HEK293 (cell line): ENCODE measurements at regions not wholly inside any gene's neighbourhood (a gene's known extent, or its start where the extent isn't known, plus 50 kb on each side); places are given as distances from the start of the nearest gene placed in this dataset.

Experiments
- ATF2 ChIP-seq: fragments of 450-650 bp; formaldehyde crosslinking; IDR thresholded peaks from 2 replicates; pipeline ENCODE4 v1.5.1; 2016; ENCODE audit warnings: missing biosample characterization, missing genetic modification characterization, low read depth
- CTCF ChIP-seq: fragments of 450-650 bp; formaldehyde crosslinking; IDR thresholded peaks from 2 replicates; pipeline ENCODE4 v1.5.1; 2016; ENCODE audit warnings: missing biosample characterization, missing genetic modification characterization
- ZBTB10 ChIP-seq: fragments of 450-650 bp; formaldehyde crosslinking; IDR thresholded peaks from 2 replicates; pipeline ENCODE4 v1.5.1; 2016; ENCODE audit warnings: missing biosample characterization, missing genetic modification characterization
- ZBTB7A ChIP-seq: fragments of 450-650 bp; formaldehyde crosslinking; IDR thresholded peaks from 2 replicates; pipeline ENCODE4 v1.5.1; 2016; ENCODE audit warnings: low read depth, missing biosample characterization, missing genetic modification characterization
- ZNF274 ChIP-seq, 2 experiments: fragments of 200-500 bp in 1 of 2; fragments of 450-650 bp in 1 of 2; sonication (Bioruptor generic) in 1 of 2; formaldehyde crosslinking in 1 of 2; IDR thresholded peaks; 2 replicates each; pipeline versions ENCODE4 v1.5.1 to v1.6.1; 2014 to 2016; ENCODE audit warnings: borderline replicate concordance in 1 of 2, inconsistent platforms in 1 of 2, low read length in 1 of 2, missing biosample characterization in 1 of 2, missing genetic modification characterization in 1 of 2
- ZNF660 ChIP-seq: fragments of 450-650 bp; IDR thresholded peaks from 2 replicates; pipeline ENCODE4 v1.5.1; 2018; ENCODE audit warnings: missing biosample characterization, mild to moderate bottlenecking, missing genetic modification characterization
- ZNF791 ChIP-seq: fragments of 450-650 bp; formaldehyde crosslinking; IDR thresholded peaks from 2 replicates; pipeline ENCODE4 v1.5.1; 2016; ENCODE audit warnings: missing biosample characterization, missing genetic modification characterization

- TF ChIP-seq CTCF (tag by site-specific recombination) (no peak), ZNF660 (tag by site-specific recombination) (no peak), ZNF274 (IDR thresholded peaks at IDR 0.05; ENCODE audit: low read length) (no peak), ZNF274 (tag by site-specific recombination; IDR thresholded peaks at IDR 0.05; ENCODE audit: borderline replicate concordance) (no peak), ZBTB10 (tag by site-specific recombination) (no peak), ZNF791 (no peak), ZBTB7A (tag by site-specific recombination) (no peak), ATF2 (tag by site-specific recombination) (no peak)
Observed at GRCh38 chr3:71863563-71864190, 78.7 kb upstream of the PROK2 start.
